HG02763 (cell line): ENCODE measurements at regions not wholly inside any gene's neighbourhood (a gene's known extent, or its start where the extent isn't known, plus 50 kb on each side); places are given as distances from the start of the nearest gene placed in this dataset.

Source experiments
- ATAC-seq: cut with Tn5 transposase; IDR thresholded peaks from one replicate; pipeline ENCODE4 v1.9.1; 2021; ENCODE audit warnings: mild to moderate bottlenecking, moderate library complexity; ENCODE audit not compliant: unreplicated experiment

- ATAC-seq: no peak
These were observed 1053.4 kb upstream of the ADGRL4 start for GRCh38 chr1:80059940-80060339.

GRCh38 chr1:80056179-80056578 lies 1049.6 kb upstream of the ADGRL4 start:
- no peak for ATAC-seq

GRCh38 chr1:80054129-80054528 lies 1047.6 kb upstream of the ADGRL4 start:
- ATAC-seq: no peak

- no peak for ATAC-seq
These were observed 1047.1 kb upstream of the ADGRL4 start for GRCh38 chr1:80053613-80054012.

GRCh38 chr1:80050523-80050922 lies 1044.0 kb upstream of the ADGRL4 start:
- ATAC-seq: no peak

DNA sequence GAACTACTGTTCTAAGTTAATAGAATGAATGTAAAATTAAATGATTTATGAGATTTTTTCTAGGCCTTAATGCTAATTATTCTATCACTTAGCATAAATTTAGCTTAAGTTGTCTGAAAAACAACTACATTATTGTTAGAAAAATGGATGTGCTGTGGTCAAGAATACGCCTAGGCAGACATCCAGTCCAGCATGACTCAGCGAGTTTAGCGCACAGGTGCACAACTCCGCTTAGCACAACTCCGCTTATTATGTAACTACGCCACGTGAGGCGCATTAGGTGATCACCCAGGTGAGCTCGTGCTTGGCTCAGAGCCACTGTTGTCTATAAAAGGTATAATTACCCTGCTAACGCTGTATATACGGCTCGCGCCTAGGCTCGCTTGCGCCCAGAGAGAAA lies 1043.6 kb upstream of the ADGRL4 start:
- no peak for ATAC-seq

- ATAC-seq: no peak
These were observed 1042.2 kb upstream of the ADGRL4 start for GRCh38 chr1:80048716-80049115.

DNA sequence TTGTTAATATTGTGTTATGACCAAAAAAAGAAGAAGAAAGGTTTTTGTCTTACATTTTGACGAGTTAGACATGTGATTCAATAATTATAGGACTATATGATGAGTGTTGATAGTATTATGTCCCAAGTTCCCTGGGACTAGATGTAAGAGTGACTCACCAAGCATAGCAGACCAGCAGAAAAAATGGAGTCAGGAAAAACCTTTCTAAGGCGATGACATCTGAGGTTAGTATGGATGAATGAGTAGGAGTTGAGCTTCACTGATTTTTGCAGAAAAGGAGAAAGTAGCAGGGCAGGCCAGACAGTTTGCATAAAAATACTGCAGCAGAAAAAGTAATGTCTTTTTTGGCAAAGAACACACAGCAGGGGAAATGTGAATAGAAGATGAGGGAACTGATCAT lies 1041.3 kb upstream of the ADGRL4 start:
- no peak for ATAC-seq

DNA sequence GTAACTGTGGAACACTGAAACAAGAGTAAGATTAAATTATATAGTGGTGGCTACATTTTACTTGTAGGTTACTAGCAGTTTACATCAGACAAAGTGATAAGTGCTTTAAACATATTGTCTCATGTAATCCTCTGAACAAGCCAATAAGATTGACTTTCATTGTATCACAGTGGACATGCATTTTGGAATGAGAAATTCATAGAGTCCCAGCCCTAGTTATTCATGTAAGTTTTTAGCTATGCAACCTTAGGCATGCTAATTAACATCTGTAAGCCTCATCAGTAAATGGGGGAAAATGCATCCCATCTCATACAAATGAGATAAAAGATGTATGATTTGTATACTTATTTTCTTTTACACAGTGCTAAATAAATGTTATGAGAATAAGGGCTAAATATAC lies 1038.1 kb upstream of the ADGRL4 start:
- ATAC-seq: no peak

GRCh38 chr1:80036690-80037432 lies 1030.3 kb upstream of the ADGRL4 start:
- ATAC-seq: no peak

- ATAC-seq: no peak
These were observed 1016.8 kb upstream of the ADGRL4 start for GRCh38 chr1:80023358-80023757.

DNA sequence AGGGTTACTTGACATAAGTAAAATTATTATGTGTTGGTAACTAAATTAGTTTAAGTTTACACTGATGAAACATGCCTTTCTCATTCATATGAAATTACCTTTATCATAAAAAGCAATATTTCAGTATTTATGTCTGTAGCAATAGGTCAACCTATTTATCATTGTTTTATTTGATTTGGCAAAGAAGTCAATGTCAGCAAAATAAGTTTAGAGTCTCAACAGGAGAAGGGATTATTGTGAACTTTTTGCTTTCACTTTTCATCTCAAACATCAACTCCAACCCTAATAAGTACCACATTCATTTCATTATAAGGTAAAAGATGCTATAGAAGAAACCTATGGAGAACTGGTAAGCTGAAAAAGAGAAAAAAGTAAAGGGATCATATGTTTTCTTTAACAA lies 1015.4 kb upstream of the ADGRL4 start:
- no peak for ATAC-seq

GRCh38 chr1:80018348-80018747 lies 1011.8 kb upstream of the ADGRL4 start:
- no peak for ATAC-seq

DNA sequence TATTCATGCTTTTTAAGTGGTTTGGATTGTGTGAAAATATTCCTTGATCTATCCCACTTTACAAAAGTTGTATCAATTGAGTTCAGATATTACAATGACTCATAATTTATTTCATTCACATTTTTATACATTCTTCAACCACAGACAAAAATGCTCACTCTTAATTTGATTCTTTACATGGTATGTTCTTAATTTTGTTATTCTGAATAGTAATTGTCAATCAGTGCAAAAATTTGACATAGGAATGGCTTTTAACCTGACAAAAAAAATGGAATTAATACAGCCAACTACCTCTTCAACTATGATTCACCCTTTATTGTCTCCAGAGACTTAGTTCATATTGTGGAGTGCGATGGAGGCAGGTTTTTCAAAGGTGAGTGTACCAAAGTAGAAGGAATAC lies 1002.4 kb upstream of the ADGRL4 start:
- ATAC-seq: no peak

GRCh38 chr1:80003250-80003649 lies 996.7 kb upstream of the ADGRL4 start:
- no peak for ATAC-seq

DNA sequence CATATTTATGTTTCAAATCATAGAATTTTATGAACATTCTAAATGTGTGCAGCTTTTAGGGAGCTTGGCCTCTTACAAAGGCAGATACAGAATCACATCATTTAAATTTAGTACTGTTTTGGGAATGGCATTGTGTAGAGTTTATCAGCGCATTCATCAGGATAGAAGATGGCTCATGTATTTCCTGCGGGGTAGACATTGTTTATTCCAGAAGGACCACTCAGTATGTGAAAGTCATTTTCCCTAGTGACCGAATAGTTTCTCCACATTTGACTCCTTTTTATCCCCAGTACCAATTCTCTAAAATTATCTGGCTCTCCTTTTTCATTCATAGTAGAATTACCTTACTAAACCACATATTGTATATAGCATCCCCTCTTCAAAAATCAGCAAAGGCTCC lies 981.9 kb upstream of the ADGRL4 start:
- ATAC-seq: no peak

DNA sequence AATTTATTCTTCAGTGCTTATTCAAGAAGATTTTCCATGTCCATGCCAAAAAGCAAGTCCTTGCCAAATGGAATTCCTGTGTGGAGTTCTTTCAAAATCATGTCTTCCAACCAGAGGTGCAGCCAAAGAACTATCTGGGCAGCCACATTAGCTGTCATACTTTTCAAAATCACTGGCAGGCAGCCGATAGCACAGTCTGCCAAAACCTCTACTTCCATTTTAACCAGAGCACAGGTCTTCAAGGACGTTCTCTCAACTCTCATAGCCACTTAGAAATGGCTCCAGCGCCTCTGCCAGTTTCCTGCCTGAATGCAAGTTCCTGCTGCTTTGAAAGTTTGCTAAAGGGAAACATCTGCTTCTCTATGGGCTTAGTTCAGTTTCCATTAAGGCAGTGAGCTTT lies 975.7 kb upstream of the ADGRL4 start:
- ATAC-seq: no peak

DNA sequence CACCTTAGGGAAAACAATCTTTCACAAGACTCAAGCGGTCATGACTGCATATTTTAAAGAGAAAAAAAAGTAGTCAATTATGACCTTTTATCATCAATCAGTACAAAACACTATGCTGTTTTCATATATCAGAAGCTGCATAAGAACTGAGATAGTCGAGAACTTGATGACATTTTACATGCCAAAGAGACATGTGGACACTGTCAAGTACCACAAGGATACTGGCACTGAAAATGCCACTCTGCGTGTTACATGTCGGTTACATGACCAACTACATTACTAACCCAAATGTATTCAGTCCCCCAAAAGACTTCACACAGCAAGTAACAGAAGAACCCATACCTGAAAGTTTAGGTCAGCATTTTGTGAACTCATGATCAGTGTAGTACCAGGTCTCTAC lies 975.0 kb upstream of the ADGRL4 start:
- no peak for ATAC-seq

GRCh38 chr1:79979346-79979745 lies 972.8 kb upstream of the ADGRL4 start:
- ATAC-seq: no peak

DNA sequence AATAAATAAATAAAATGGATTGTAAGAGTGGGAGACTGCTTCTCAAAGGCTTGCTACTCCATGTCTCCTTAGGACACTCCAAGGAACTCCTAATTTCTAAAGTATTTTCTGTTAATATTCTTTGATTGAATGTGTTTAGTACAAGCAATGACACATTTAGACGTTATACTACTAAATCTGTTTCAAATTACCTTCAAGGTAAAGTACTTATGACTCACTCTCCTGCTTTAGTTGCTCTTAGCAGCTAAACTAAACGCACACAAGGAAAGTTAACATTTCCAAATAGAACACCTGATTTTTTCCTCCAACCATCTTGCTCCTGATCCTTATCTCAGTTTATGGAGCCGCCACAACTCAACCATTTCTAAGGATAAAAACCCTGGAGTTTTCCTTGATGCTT lies 969.8 kb upstream of the ADGRL4 start:
- ATAC-seq: no peak

DNA sequence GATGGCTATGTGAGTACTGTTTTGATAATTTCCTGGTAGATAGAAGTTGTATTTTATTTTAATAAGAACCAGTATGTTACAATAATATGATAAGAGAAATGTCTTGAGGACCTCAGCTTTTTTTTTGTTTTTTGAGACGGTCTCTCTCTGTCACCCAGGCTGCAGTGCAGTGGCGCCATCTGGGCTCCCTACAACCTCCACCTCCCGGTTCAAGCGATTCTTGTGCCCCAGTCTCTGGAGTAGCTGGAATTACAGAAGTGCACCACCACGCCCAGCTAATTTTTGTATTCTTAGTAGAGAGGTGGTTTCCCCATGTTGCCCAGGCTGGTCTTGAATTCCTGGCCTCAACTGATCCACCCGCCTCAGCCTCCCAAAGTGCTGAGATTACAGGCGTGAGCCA lies 968.1 kb upstream of the ADGRL4 start:
- ATAC-seq: no peak

GRCh38 chr1:79969886-79970285 lies 963.4 kb upstream of the ADGRL4 start:
- ATAC-seq: no peak

GRCh38 chr1:79966438-79966837 lies 959.9 kb upstream of the ADGRL4 start:
- ATAC-seq: no peak
